AG08395 (cell line): ENCODE measurements at regions not wholly inside any gene's neighbourhood (a gene's known extent, or its start where the extent isn't known, plus 50 kb on each side); places are given as distances from the start of the nearest gene placed in this dataset.
"Not testable (repeated sequence)": the region's sequence is repeated elsewhere in the genome, so short reads cannot be mapped to it uniquely, and the experiment has no call there.

Experiments used
- DNase-seq: peaks from one replicate; pipeline ENCODE4 v3.0.0; 2012; ENCODE audit warnings: mixed read lengths, low spot score

DNA sequence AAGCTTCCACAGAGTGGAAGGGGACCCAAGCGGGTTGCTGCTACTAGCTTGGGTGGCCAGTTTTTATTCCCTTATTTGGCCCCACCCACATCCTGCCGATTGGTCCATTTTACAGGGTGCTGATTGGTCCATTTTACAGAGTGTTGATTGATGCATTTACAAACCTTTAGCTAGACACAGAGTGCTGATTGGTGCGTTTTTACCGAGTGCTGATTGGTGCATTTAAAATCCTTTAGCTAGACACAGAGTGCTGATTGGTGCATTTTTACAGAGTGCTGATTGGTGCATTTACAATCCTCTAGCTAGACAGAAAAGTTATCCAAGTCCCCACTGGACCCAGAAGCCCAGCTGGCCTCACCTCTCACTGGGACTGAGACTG is 187.0 kb upstream of the KCNMB2 start:
- not testable (repeated sequence) for DNase-seq

DNA sequence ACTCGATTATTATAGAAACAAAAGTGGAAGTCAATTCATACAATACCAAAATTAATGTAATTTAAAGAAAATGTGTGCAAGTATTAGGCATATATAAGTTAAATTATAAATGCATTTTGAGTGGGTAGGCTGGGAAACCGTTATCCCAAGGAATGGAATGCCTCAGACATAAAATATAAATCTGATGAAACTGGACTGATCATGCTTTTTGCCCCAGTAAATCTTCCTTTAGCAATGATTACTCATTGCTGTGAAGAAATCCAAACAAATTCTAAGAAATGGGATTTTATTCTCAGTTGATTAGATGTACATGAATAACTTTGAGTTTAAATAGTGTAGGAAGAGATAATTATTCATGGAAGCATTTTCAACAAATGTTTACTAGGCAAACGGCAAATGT is 185.5 kb upstream of the KCNMB2 start:
- DNase-seq = no peak

DNA sequence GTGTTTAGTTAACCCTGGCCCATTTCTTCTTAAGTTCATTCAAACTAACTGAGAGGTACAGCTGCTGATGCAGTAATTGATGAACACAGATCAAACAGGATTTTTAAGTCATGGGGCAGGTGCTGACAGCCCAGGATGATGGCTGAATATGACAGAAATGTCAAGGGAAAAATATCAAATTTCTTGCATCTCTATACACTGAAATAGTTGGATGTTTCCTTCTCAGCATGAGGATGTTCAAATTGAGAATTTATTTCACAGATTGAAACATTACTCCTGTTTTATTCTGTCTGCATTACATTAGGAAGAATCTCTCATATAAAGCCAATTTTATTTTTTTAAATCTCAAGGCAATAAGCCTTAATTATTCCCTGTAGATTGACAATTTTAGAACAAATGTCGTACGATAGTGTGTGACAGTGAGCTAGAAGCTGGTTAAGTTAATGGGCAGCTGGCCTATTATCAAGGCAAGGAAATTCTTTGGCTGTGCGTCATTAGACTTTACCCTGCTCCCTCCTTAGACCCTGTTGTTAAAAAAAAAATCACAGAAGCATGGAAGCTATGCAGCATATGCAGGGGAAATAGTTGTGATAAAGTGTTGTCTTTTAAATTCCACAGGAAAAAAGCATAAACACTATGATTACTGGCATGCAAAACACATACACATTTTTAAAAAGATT is 183.8 kb upstream of the KCNMB2 start:
- DNase-seq = peak; percentile 75

DNA sequence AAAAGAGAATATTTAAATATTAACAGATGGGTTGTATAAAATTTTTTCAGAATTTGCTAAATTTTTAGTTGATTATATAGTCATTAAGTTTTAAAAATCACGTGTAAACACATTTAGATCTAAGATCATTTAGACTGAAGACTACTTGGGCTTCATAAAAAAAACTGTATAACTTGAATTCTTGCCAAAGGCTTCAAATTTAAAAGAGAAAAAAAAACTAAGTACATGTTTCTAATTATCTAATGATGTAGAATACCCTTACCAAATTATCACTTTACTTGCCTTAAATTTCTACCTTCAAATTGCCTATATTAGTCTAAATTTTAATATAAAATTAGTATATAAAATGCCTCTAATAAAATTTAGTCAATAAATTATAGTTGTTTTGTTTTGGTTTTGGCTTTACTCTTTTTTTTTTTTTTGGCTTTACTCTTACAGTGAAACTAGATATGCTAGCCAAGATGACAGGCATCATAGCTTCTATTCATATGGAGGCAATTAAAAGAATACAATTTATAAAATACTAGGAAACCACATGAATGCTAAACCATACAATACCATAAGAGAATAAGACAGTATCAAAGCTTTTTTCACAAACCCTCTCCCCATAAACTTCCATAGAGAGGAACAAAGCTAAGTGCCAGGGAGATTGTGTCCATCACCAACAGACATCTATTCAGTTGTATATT is 183.1 kb upstream of the KCNMB2 start:
- peak; percentile 11 for DNase-seq

DNA sequence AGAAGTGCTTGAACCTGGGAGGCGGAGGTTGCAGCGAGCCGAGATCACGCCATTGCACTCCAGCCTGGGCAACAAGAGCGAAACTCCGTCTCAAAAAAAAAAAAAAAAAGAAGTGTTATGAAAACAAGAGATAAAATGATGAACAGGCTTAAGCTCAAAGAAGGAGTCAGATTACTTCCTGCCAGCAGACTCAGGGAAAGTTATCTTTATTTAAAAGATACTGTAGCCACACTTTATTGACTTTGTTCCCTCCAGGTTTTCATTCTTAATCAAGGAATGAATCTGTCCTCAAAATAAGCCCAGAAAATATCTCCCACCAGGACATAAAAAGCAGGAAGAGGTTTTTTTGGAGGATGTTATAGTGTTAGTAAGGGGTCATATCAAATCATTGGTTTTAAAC is 176.5 kb upstream of the KCNMB2 start:
- no peak for DNase-seq

DNA sequence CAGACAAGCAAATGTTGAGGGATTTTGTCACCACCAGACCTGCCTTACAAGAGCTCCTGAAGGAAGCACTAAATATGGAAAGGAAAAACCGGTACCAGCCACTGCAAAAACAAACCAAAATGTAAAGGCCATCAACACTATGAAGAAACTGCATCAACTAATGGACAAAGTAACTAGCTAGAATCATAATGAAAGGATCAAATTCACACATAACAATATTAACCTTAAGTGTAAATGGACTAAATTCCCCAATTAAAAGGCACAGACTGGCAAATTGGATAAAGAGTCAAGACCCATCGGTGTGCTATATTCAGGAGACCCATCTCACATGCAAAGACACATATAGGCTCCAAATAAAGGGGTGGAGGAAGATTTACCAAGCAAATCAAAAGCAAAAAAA is 173.2 kb upstream of the KCNMB2 start:
- not testable (repeated sequence) for DNase-seq

DNA sequence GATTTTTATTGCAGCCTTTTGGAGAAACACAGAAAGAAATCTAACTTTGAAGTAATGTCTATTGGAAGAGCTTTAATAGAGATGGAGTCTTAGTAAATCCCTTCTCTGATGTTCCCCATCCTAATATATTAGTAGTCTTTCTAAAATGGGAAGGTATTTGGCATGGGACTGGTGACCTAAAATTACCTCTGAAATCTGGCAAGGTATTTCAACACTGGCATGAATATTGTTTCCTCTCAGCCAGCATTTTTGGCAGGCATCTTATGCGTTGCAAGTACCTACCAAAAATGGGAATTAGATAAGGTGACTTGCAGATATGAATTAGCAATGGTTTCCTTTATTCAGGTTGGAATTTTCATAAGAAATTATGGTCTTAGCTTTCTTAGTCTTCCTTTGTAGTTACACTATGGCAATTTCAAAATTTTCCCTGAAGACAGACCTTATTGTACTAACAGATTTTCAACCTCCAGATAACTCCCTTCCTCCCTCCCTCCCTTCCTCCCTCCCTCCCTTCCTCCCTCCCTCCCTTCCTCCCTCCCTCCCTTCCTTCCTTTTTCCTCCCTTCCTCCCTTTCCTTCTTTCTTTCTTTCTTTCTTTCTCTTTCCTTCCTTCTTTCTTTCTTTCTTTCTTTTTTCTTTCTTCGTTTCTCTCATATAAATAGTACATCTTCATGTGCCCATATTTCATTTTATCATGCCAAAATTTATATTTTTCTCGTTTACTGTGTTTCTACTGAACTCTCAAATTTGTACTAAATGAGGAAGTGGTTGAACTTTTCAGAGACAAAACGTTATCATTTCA is 168.2 kb upstream of the KCNMB2 start:
- no peak for DNase-seq

DNA sequence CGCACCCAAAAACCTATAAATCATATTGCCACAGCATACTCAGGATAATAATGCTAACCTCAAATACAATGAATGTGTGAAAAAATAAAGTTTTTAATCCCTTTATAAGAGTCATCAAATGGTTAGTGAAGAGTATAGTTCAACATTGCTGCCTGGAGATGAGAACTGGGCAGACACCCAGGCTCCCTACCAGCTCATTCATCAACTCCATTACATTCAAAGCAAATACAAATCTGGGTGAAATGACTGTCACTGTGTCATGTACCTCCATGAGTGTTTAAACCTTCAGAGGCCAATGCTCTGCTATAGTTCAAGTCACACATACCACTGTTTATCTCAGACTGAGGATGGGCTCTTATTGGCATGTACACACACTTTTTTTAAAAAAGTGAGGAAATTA is 167.2 kb upstream of the KCNMB2 start:
- DNase-seq = no peak

DNA sequence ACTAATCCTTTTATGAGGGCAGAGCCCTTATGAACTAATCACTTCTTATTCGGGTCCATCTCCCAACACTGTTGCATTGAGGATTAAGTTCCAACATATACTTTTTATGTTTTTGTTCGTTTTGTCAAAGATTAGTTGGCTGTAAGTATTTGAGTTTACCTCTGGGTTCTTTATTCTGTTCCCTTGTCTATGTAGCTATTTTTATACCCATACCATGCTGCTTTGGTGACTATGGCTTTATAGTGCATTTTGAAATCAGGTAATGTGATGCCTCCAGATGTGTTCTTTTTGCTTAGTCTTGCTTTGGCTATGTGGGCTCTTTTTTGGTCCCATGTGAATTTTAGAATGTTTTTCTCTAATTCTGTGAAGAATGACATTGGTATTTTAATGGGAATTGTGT is 166.4 kb upstream of the KCNMB2 start:
- DNase-seq = no peak

DNA sequence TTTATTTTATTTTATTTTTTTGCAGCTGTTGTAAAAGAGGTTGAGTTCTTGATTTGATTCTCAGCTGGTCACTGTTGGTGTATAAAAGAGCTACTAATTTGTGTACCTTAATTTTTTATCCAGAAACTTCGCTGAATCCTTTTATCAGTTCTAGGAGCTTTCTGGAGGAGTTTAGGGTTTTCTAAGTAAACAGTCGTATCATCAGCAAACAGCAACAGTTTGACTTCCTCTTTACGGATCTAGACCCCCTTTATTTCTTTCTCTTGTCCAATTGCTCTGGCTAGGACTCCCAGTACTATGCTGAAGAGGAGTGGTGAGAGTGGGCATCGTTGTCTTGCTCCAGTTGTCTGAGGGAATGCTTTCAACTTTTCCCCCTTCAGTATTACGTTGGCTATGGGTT is 165.8 kb upstream of the KCNMB2 start:
- DNase-seq = no peak

DNA sequence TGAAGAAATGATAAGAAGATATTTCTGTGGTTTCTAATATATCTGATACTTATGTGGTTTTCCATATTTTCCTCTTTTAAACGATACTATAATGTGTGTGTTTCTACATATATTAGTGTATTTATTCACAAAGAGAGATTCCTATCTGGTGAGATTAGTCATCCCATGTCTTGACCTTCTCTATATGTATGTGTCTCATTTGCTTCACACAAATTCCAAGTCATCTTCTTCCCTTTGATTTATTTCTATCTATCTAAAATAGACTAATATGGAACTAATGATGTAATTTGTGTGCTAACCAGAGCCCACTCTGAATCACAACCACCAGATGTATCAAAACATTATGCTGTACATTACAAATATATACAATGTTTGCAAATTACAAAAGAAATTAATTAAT is 154.7 kb upstream of the KCNMB2 start:
- DNase-seq = no peak

DNA sequence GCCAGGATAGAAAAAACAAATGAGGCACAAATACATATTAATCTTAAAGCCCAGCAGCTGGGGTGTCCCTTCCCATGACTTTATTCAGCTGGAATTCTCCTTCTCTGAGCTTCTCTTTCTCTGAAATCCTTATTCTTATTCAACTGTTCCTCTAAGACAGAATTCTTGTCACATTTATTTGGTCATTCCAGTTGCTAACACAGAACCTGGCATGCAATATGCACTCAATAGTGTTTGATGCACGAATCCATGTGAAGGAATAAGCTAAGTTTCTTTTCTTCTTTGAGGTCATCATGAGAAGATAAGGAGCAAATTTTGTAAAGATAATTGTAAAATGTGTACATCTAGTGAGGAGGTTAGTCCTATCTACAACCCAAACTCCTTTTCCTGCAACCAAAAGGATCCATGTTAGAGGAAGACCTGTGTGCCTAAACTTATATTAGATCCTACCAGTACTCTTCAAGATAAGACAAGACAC is 154.2 kb upstream of the KCNMB2 start:
- DNase-seq = peak; percentile 18

DNA sequence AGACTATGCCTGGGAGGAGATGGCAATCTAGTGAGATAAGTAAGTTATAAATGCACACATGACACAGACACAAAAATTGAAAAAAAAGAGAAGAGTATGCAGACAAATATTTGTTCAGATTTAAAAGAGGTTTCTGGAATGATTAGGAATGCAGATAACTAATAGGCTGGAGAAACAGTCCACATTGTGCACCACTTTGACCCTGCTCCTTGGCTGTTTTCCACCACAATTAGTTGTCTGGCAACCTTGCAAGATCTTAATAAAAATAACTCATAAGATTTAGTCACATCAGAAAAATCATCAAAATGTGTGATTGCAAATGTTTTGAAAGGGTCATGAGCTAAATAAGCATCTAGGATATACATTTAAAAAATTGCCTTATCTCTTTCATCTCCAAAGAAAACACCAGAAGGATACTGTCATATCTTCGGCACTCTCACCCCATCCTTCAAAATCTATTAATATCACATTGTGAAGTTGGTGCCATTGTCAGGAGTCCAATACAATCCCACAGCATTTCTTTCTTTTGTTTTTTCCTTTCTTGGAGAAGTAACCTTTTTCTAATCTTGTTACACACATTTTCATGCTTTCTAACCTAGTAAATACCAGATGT is 153.7 kb upstream of the KCNMB2 start:
- DNase-seq = peak; percentile 67

DNA sequence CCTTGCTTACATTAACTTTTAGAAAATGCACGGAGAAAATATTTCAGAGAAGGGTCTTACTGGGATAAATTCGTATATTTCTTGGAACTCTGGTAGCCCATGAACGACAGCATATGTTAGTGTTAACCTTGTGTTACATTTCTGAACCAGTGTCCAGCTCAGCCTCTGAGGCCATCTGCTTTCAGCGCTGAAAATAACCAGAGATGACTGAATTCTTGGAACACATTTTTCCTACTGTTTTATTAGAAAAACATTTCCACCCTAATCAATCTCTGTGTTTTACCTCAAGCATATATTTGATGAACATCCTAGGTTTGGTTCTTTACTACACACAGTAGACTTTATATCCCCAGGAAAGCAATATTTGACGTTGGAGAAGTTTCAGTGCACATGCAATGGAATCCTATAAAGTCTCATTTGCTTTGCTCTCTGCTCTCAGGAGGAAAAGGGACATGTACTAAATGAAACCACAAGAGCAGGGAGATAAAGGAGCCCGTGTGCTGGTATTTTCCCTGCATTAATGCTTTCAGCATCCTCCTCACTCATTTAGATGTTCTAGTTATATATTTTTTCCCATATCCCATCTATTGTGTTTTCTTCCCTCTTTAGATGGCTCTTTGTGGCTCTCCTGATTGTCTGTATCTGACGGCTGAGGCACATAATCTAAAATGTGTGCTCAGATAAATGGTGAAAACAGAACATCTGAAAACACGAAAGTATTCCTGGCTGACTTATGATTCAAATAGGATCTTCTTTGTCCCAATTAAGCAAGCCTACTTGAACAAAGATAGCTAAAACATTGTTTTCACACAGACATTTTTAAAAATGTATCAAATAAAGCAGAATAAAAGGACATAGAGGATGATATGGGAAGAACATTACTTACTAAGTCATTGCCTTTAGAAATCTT is 151.7 kb upstream of the KCNMB2 start:
- no peak for DNase-seq

DNA sequence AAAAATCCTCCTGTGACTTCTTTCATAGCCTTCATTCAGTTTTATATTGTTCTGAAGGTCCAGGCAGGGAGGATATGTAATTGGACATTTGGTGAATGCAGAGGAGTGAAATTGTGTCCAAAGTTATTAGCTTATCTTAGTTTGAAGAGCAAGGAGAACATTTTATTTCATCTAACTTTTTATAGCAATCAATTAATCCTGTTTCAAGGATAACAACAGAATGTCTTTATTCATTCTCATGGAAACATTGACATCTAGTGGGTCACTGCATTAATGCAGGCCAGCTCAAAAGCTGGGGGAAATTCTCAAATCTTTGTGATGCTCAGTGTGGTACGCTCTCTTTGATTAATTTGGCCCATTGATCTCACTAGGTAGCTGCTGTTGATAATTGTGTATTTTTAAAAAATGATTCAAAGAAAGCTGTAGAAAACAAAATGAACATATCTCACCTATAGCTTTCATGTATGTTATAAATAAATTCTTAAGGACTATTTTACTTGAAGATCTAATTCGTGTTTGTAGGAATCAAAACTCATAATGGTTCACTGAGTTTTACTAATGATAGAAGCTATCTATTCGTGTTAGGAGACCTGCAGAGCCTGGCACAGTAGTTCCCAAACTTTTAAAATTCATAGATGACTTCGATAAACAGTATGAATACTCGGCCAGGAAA is 150.8 kb upstream of the KCNMB2 start:
- peak; percentile 42 for DNase-seq

DNA sequence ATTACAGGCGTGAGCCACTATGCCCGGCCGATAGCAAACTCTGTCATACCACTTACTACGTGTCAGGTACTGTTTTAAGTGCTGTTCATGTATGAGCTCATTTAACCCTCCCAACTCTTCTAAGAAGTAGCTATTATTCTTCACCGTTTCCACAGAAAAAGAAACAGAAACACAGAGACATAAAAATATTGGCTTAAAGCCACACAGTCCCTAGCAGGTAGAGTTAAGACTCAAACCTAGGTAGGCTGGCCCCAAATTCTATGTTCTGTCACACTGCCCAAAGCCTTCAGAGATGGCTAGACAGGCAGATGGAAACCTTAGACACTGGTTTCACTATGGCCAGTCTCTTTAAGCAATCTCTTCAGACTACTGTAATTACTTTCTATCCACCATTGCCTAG is 149.8 kb upstream of the KCNMB2 start:
- DNase-seq = no peak

DNA sequence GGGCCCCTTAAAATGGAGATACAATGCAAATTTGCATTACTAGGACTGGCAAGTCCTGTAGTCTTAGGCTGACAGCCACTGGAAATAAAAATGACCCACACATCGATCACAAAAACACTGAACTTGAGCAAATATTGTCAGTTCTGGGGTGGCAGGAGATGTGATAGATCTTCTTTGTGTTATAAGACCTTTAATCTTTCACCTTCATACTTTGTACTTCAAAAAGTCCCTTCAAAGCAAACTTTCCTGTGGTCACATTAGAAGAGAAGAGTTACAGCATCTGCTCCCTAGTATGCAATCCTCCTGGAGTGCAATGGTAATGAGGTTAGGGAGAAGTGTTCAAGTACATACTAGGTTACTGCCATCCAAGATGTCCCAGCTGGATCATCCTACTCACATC is 149.4 kb upstream of the KCNMB2 start:
- DNase-seq = no peak

DNA sequence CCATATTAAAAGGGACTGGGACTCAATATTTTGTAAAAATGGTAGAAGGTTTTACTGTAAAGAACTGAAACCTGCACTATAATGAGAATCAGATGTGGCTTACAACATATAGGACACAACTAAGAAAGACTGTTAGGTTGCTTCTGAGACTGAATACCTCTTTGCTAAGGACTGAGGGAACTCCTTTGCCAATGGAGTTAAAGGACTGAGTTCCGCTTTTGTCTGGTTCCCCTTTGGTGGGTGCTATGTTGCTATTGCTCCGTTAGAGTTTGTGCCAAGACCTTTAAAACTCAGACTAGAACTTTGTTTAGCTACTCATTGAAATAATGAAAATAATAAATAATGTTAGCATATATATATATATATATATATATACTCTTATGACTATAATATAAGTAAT is 147.8 kb upstream of the KCNMB2 start:
- DNase-seq = no peak

DNA sequence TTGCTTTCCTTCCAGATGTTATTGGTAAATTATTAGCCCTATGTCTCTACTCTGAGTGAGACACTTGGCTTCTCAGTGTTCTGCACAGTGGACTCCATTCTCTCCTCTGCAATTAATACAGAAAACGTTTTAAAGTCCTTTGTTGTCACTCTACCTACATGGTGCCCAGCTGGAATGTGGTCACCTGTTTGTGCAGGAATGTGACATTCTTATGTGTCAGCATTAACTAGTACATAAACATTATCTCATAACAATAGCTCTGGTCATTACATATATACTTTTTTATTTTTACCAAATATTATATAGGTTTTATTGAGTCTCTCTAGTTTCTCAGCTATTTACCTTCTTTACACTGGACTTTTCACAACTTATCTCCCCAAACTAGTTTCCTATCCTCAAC is 147.0 kb upstream of the KCNMB2 start:
- DNase-seq = no peak

DNA sequence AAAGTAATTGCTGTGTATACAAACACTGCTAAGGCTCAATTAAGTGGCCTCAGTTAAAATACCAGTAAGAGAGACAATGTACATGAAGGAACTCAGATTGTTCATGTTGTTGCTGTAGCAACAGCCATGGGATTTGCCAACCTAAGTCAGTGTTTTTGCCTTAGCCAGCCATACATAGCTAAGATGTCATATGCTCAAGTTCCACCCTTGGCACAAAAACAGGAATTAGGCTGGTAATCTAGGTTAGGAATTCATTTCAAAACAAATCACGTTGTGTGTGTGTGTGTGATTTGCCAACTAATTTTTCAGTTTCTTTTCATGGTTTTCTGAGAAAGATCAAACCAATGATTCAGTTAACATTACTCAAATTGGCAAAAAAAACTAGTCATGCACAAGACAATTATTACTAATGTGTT is 143.7 kb upstream of the KCNMB2 start:
- DNase-seq = peak; percentile 66

DNA sequence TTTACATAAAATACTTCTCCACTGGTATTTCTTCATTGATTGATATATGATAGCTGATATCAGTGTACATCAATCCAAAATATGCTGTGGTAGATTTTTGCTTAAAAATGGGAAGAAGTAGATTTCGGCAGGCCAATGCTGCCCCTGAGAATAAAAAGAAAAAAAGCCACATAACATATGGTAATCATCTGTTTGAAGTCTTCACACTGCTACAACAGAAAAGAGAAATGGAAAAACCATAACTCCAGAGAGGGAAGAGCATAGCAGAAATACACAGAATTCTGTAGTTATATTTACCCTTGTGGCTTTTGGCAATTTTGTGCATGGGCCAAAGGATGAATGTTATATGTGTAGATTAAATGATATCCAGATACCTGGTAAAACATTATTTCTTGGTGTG is 143.1 kb upstream of the KCNMB2 start:
- DNase-seq = no peak
